GM12873 (cell line): ENCODE measurements at regions not wholly inside any gene's neighbourhood (a gene's known extent, or its start where the extent isn't known, plus 50 kb on each side); places are given as distances from the start of the nearest gene placed in this dataset.

Experiments used
- CTCF ChIP-seq: IDR thresholded peaks from 2 replicates; pipeline ENCODE4 v1.5.1; 2012; ENCODE audit warnings: low read depth, mild to moderate bottlenecking, moderate library complexity, low read length, control low read depth; ENCODE audit not compliant: insufficient read depth; ENCODE audit errors: missing control alignments

DNA sequence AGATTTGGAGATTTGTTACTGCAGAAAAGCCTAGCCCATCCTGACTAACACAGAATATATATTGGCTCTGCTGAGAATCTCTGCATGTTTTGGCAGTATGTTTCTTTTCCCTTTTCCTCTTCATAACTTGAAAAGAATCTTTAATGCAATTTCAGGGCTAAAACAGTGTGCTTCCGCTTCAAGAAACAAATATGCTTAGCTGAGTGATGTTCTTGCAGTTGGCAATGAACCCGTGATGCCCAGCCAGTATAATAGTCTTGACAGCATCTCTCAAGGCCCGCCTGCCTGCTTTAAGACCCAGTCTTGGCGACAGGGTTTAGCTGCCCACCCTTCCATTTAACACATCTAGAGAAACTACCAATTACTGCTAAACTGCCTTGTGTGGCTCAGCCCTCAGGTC lies 184.5 kb downstream of the INO80D start:
- no peak for TF ChIP-seq CTCF

DNA sequence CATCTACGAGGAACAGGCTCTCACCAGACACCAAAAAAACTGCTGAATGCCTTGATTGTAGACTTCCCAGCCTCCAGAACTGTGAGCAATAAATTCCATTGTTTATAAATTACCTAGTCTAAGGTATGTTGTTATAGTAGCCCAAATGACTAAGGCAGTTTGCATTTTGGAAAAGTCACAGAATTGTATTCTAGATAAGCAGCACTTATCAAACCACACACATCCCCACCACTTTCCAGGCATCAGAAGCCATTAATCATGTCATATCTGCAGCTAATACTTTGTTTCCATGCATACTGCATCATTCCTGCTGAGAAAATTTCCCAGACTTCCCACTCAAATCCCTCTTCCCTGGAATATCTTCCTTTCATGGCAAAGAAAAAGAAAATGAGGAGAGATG lies 187.2 kb downstream of the INO80D start:
- no peak for TF ChIP-seq CTCF

DNA sequence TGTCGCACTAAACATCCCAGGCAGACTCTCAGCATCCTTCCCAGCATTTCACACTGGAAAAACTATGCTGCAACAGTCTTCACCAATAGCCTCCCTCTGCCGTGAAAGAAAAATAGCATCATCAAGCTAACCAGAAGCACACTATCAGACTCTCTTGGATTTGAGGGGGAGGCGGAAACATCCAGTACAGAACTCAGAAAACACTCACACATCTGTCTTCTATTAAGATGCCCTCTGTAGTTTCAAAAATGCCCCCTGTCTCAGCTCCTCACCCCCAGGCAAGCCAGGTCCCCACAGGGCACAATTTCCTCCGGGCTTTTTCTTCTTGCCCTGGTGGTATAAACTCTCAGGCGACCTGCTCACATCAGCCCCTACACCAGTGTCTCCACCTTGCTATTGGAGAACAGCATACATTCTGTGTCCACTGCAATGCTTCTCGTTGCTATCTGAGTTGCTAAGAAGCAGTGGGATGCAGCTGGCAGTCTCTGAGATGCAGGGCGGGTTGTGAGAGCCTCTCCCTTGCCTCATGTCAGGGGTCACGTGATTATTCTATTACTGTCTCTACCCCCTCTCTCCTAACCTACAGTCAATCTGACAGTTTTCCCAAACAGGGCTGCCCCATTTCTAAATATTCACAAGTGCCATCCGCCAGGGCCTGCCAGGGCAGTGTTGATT lies 189.9 kb downstream of the INO80D start:
- no peak for TF ChIP-seq CTCF

- no peak for TF ChIP-seq CTCF
Observed at GRCh38 chr2:205892665-205893259, 193.2 kb downstream of the INO80D start.

- TF ChIP-seq CTCF, result no peak
Observed at GRCh38 chr2:205892251-205892655, 193.7 kb downstream of the INO80D start.

DNA sequence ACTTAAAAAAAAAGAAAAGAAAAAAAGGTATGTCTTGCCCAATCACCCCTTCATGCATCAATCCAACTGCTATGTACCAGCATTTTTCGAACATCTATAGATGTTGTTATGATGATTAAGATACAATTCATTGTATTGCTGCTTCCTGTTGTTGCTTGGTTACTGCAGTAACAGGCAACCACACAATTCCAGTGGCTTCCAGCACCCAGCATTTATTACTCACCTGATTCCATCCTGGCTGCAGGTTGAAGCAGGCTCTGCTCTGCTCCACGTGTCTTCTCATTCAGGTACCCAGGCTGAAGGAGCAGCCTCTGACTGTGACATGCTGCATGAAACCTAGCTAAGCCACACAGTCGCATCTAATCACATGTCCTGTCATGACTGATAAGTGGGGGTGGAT lies 196.9 kb downstream of the INO80D start:
- TF ChIP-seq CTCF, result no peak

- TF ChIP-seq CTCF, result no peak
Observed at GRCh38 chr2:205887637-205888036, 198.3 kb downstream of the INO80D start.
